IMR-90 (cell line): ENCODE measurements at regions not wholly inside any gene's neighbourhood (a gene's known extent, or its start where the extent isn't known, plus 50 kb on each side); places are given as distances from the start of the nearest gene placed in this dataset.

Source experiments
- ATAC-seq: fragments of 200-7000 bp; cut with Tn5 transposase; 2 replicates; pipeline ENCODE4 v1.9.1; 2020; ENCODE audit warnings: low read depth, mild to moderate bottlenecking, moderate library complexity
- BruUV-seq: library from RNA; stranded (reverse); fragments of 400-500 nt; replicated peaks from 2 replicates; lab custom pipeline; 2021; lab: Mats Ljungman, UMichigan
- CTCF ChIA-PET: fragments of 300-600 bp; formaldehyde crosslinking; extraction: SDS; loops from one replicate; lab custom pipeline; 2021; ENCODE audit warnings: antibody characterized with exemption; lab: Yijun Ruan, JAX
- POLR2A ChIA-PET: fragments of 300-600 bp; sonication (Branson Sonifier 250); formaldehyde crosslinking; loops from one replicate; lab custom pipeline; 2022; ENCODE audit warnings: antibody characterized with exemption; ENCODE audit not compliant: unreplicated experiment; lab: Charles Lee
- DNase-seq: peaks from one replicate; pipeline ENCODE4 v3.0.0; 2013
- H2AFZ ChIP-seq: replicated peaks from 2 replicates; pipeline ENCODE3; 2013; ENCODE audit warnings: low read length, mild to moderate bottlenecking; ENCODE audit not compliant: poor library complexity
- H2AK5ac ChIP-seq: 2 replicates; pipeline ENCODE4 v1.6.1; 2013; ENCODE audit warnings: low read depth, low read length, inconsistent platforms
- H2AK9ac ChIP-seq: replicated peaks from 2 replicates; pipeline ENCODE3; 2013; ENCODE audit warnings: mild to moderate bottlenecking, low read depth, low read length, moderate library complexity; ENCODE audit not compliant: poor library complexity
- H2BK120ac ChIP-seq: 2 replicates; pipeline ENCODE4 v1.6.1; 2013; ENCODE audit warnings: low read depth, low read length, inconsistent platforms
- H2BK15ac ChIP-seq: 3 replicates; pipeline ENCODE4 v1.6.1; 2013; ENCODE audit warnings: low read depth, low read length, inconsistent platforms
- H2BK20ac ChIP-seq: 2 replicates; pipeline ENCODE4 v1.6.1; 2013; ENCODE audit warnings: low read depth, mild to moderate bottlenecking, inconsistent platforms, low read length, moderate library complexity
- H2BK5ac ChIP-seq: 2 replicates; pipeline ENCODE4 v1.6.1; 2013; ENCODE audit warnings: mild to moderate bottlenecking, low read depth, low read length, inconsistent platforms; ENCODE audit not compliant: poor library complexity, severe bottlenecking
- H3K14ac ChIP-seq: replicated peaks from 2 replicates; pipeline ENCODE4 v1.6.1; 2013; ENCODE audit warnings: low read depth, low read length, inconsistent platforms
- H3K18ac ChIP-seq: 2 replicates; pipeline ENCODE4 v1.6.1; 2013; ENCODE audit warnings: low read depth, low read length, control low read depth
- H3K23ac ChIP-seq: 2 replicates; pipeline ENCODE4 v1.6.1; 2013; ENCODE audit warnings: low read depth, low read length, inconsistent platforms
- H3K27ac ChIP-seq: 2 replicates; pipeline ENCODE4 v1.5.1; 2013; ENCODE audit warnings: mild to moderate bottlenecking, control low read depth, low read length; ENCODE audit not compliant: insufficient read depth
- H3K27me3 ChIP-seq: 2 replicates; pipeline ENCODE4 v1.6.1; 2013; ENCODE audit warnings: low read length; ENCODE audit not compliant: control insufficient read depth, insufficient read depth
- H3K36me3 ChIP-seq: 2 replicates; pipeline ENCODE4 v1.6.1; 2013; ENCODE audit warnings: low read length, mixed read lengths; ENCODE audit not compliant: control insufficient read depth, insufficient read depth
- H3K4ac ChIP-seq: 2 replicates; pipeline ENCODE4 v1.6.1; 2013; ENCODE audit warnings: low read depth, low read length, inconsistent platforms
- H3K4me1 ChIP-seq: 2 replicates; pipeline ENCODE4 v1.6.1; 2013; ENCODE audit warnings: low read length, mixed read lengths; ENCODE audit not compliant: control insufficient read depth, insufficient read depth
- H3K4me2 ChIP-seq: 2 replicates; pipeline ENCODE4 v1.6.1; 2013; ENCODE audit warnings: low read depth, mild to moderate bottlenecking, control low read depth, low read length, moderate library complexity
- H3K4me3 ChIP-seq: 2 replicates; pipeline ENCODE4 v1.5.1; 2013; ENCODE audit warnings: low read depth, mild to moderate bottlenecking, control low read depth, low read length, moderate library complexity; ENCODE audit not compliant: insufficient read depth
- H3K56ac ChIP-seq: 2 replicates; pipeline ENCODE4 v1.6.1; 2013; ENCODE audit warnings: low read length, inconsistent platforms; ENCODE audit not compliant: insufficient read depth; ENCODE audit errors: extremely low read depth
- H3K79me1 ChIP-seq, 2 experiments: 2 replicates each; pipeline ENCODE4 v1.6.1; 2013; ENCODE audit warnings: low read length in 2 of 2, inconsistent platforms in 1 of 2, low read depth in 1 of 2
- H3K9ac ChIP-seq: 2 replicates; pipeline ENCODE4 v1.6.1; 2013; ENCODE audit warnings: low read depth, low read length, control low read depth
- H3K9me1 ChIP-seq: 2 replicates; pipeline ENCODE4 v1.6.1; 2013; ENCODE audit warnings: low read length, inconsistent platforms; ENCODE audit not compliant: insufficient read depth
- H3K9me3 ChIP-seq: 2 replicates; pipeline ENCODE4 v1.6.1; 2013; ENCODE audit warnings: low read length; ENCODE audit not compliant: control insufficient read depth, insufficient read depth
- H4K20me1 ChIP-seq: 2 replicates; pipeline ENCODE4 v1.6.1; 2013; ENCODE audit warnings: low read length, inconsistent platforms; ENCODE audit not compliant: insufficient read depth
- H4K5ac ChIP-seq: 2 replicates; pipeline ENCODE4 v1.6.1; 2013; ENCODE audit warnings: mild to moderate bottlenecking, low read depth, low read length, control low read depth
- H4K8ac ChIP-seq, 2 experiments: 2 replicates each; pipeline ENCODE4 v1.6.1; 2013; ENCODE audit warnings: low read depth in 2 of 2, low read length in 2 of 2, control low read depth in 1 of 2, inconsistent platforms in 1 of 2
- H4K91ac ChIP-seq: 2 replicates; pipeline ENCODE4 v1.6.1; 2013; ENCODE audit warnings: low read depth, low read length, inconsistent platforms; ENCODE audit not compliant: insufficient read depth
- BHLHE40 ChIP-seq: fragments of 150-350 bp; IDR thresholded peaks from 2 replicates; pipeline ENCODE4 v1.6.1; 2016; ENCODE audit warnings: mild to moderate bottlenecking, low read depth, low read length
- CEBPB ChIP-seq: IDR thresholded peaks from 2 replicates; pipeline ENCODE4 v1.6.1; 2012; ENCODE audit warnings: low read depth, low read length, improper control_type of control experiment
- CHD1 ChIP-seq: IDR thresholded peaks from 2 replicates; pipeline ENCODE4 v1.6.1; 2012; ENCODE audit warnings: low read depth, low read length, improper control_type of control experiment
- CTCF ChIP-seq: conservative IDR thresholded peaks from 2 replicates; pipeline ENCODE4 v1.5.1; 2012; ENCODE audit warnings: mild to moderate bottlenecking, low read depth, low read length, improper control_type of control experiment
- FOS ChIP-seq: fragments of 150-350 bp; IDR thresholded peaks from 2 replicates; pipeline ENCODE4 v1.6.1; 2016; ENCODE audit warnings: low read depth, low read length
- MAFK ChIP-seq: IDR thresholded peaks from 2 replicates; pipeline ENCODE4 v1.6.1; 2012; ENCODE audit warnings: low read depth, low read length, improper control_type of control experiment
- MAZ ChIP-seq: IDR thresholded peaks from 2 replicates; pipeline ENCODE4 v1.6.1; 2012; ENCODE audit warnings: low read depth, mild to moderate bottlenecking, low read length, improper control_type of control experiment, moderate library complexity, borderline replicate concordance
- MXI1 ChIP-seq: IDR thresholded peaks from 2 replicates; pipeline ENCODE4 v1.6.1; 2012; ENCODE audit warnings: low read depth, mild to moderate bottlenecking, low read length, moderate library complexity, borderline replicate concordance
- NFE2L2 ChIP-seq: fragments of 150-350 bp; IDR thresholded peaks from 2 replicates; pipeline ENCODE4 v1.6.1; 2016; ENCODE audit warnings: low read depth, mild to moderate bottlenecking, low read length
- POLR2A ChIP-seq: IDR thresholded peaks from 2 replicates; pipeline ENCODE4 v1.6.1; 2012; ENCODE audit warnings: mild to moderate bottlenecking, low read depth, low read length
- RAD21 ChIP-seq: IDR thresholded peaks from 2 replicates; pipeline ENCODE4 v1.6.1; 2012; ENCODE audit warnings: low read length, improper control_type of control experiment
- RCOR1 ChIP-seq: IDR thresholded peaks from 2 replicates; pipeline ENCODE4 v1.6.1; 2012; ENCODE audit warnings: mild to moderate bottlenecking, low read length, improper control_type of control experiment; ENCODE audit not compliant: insufficient replicate concordance
- RFX5 ChIP-seq: IDR thresholded peaks from 2 replicates; pipeline ENCODE4 v1.8.0; 2012; ENCODE audit warnings: low read depth, mild to moderate bottlenecking, low read length, moderate library complexity
- SMC3 ChIP-seq: fragments of 150-350 bp; IDR thresholded peaks from 2 replicates; pipeline ENCODE4 v1.6.1; 2016; ENCODE audit warnings: low read depth, mild to moderate bottlenecking, antibody characterized with exemption, low read length, moderate library complexity
- WGBS, 2 experiments: methylation state at CpG; one replicate each; pipeline versions ENCODE4 v1.1.5 to v1.1.7; 2013; ENCODE audit warnings: missing lambda C conversion rate in 2 of 2; ENCODE audit not compliant: insufficient read length in 1 of 2; ENCODE audit errors: extremely low coverage in 2 of 2; 5-methylcytosine and 5-hydroxymethylcytosine counted together
- dilution Hi-C: fragments of 300-500 bp; cut with HindIII; formaldehyde crosslinking; loops from one replicate; pipeline ENCODE4 v1.14.3; 2018; ENCODE audit warnings: low sequenced_read_pairs; ENCODE audit not compliant: unreplicated experiment
- in situ Hi-C: fragments of 300-500 bp; cut with MboI; formaldehyde crosslinking; loops from 3 replicates; pipeline ENCODE4 v1.14.3; 2019; ENCODE audit warnings: low sequenced_read_pairs, inconsistent platforms, mixed read lengths
- intact Hi-C: fragments of 100-400 bp; cut with micrococcal nuclease; formaldehyde crosslinking; loops from 2 replicates; pipeline ENCODE4 v1.10.0; 2022
- TF ChIP-seq, protein P1 (sequence below): fragments of 150-350 bp; IDR thresholded peaks from 2 replicates; pipeline ENCODE4 v1.6.1; 2016; ENCODE audit warnings: low read depth, mild to moderate bottlenecking, low read length, moderate library complexity, borderline replicate concordance
- TF ChIP-seq, protein P2 (sequence below): fragments of 150-350 bp; IDR thresholded peaks from 2 replicates; pipeline ENCODE4 v1.6.1; 2017; ENCODE audit warnings: mild to moderate bottlenecking, antibody characterized with exemption, low read length, low read depth

- no peak overlapping the region for H2AK9ac ChIP-seq
- no peaks in the 10 kb centered on the region for H3K9me1 ChIP-seq
- H3K9me3 ChIP-seq = no peaks in the 10 kb centered on the region
- H2AK5ac ChIP-seq = no peak overlapping the region
- H3K9ac ChIP-seq = no peak overlapping the region
- dilution Hi-C loops (no loop called here), intact Hi-C loops (no loop called here), in situ Hi-C loops (no loop called here)
- no peak overlapping the region for H2BK5ac ChIP-seq
- H2AFZ ChIP-seq = no peak overlapping the region
- no peak overlapping the region for H3K23ac ChIP-seq
- POLR2A ChIA-PET = no interaction called here
- H3K4me1 ChIP-seq = no peaks in the 10 kb centered on the region
- no peak overlapping the region for H3K4ac ChIP-seq
- no peak overlapping the region for H4K5ac ChIP-seq
- no peak overlapping the region for H3K14ac ChIP-seq
- CTCF ChIA-PET = no interaction called here
- H2BK20ac ChIP-seq = no peak overlapping the region
- BruUV-seq = no TSS peak
- ATAC-seq = no peak
- H2BK120ac ChIP-seq = no peak overlapping the region
- H4K91ac ChIP-seq = no peak overlapping the region
- no peak overlapping the region for H2BK15ac ChIP-seq
- DNase-seq = no peak
- no peaks in the 10 kb centered on the region for H3K79me1 ChIP-seq
- H3K18ac ChIP-seq = no peak overlapping the region
- no peaks in the 10 kb centered on the region for H3K36me3 ChIP-seq
- no peak overlapping the region for H4K8ac ChIP-seq
- H3K4me2 ChIP-seq = no peak overlapping the region
- H3K27ac ChIP-seq = no peak overlapping the region
- no peaks in the 10 kb centered on the region for H3K27me3 ChIP-seq
- no CpG with 5 or more reads among the region's 2 CpGs for WGBS, 2 experiments
- no peak for TF ChIP-seq RCOR1
- TF ChIP-seq BHLHE40 = no peak
- no peak for TF ChIP-seq CTCF
- no peak for TF ChIP-seq FOS
- no peak for TF ChIP-seq CHD1
- TF ChIP-seq RAD21 = no peak
- TF ChIP-seq MXI1 = no peak
- TF ChIP-seq RFX5 = no peak
- TF ChIP-seq CEBPB = no peak
- no peak for TF ChIP-seq MAFK
- TF ChIP-seq POLR2A = no peak
- TF ChIP-seq, protein P1, sequence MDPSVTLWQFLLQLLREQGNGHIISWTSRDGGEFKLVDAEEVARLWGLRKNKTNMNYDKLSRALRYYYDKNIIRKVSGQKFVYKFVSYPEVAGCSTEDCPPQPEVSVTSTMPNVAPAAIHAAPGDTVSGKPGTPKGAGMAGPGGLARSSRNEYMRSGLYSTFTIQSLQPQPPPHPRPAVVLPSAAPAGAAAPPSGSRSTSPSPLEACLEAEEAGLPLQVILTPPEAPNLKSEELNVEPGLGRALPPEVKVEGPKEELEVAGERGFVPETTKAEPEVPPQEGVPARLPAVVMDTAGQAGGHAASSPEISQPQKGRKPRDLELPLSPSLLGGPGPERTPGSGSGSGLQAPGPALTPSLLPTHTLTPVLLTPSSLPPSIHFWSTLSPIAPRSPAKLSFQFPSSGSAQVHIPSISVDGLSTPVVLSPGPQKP = no peak
- no peak for TF ChIP-seq NFE2L2
- TF ChIP-seq, protein P2, sequence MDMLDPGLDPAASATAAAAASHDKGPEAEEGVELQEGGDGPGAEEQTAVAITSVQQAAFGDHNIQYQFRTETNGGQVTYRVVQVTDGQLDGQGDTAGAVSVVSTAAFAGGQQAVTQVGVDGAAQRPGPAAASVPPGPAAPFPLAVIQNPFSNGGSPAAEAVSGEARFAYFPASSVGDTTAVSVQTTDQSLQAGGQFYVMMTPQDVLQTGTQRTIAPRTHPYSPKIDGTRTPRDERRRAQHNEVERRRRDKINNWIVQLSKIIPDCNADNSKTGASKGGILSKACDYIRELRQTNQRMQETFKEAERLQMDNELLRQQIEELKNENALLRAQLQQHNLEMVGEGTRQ = no peak
- no peak for TF ChIP-seq SMC3
- no peak for TF ChIP-seq MAZ
- no peak overlapping the region for H3K4me3 ChIP-seq
- no peak overlapping the region for H3K56ac ChIP-seq
- no peaks in the 10 kb centered on the region for H4K20me1 ChIP-seq
Measured at GRCh38 chr7:42746214-42746613, 165.7 kb downstream of the C7orf25 start.
